ENCODE measurements at regions not wholly inside any gene's neighbourhood (a gene's known extent, or its start where the extent isn't known, plus 50 kb on each side); places are given as distances from the start of the nearest gene placed in this dataset.

GRCh38 chr14:82886670-82887069 lies 1353.0 kb upstream of the SEL1L start:
- no peak for TF ChIP-seq CTCF (conservative IDR thresholded peaks at IDR 0.05 in 1 of 2, IDR thresholded peaks at IDR 0.05 in 1 of 2; ENCODE audit: extremely low read depth in 1 of 2, insufficient read depth in 1 of 2, low read depth in 1 of 2, low read length in 2 of 2)
- no peak for TF ChIP-seq EZH2 (IDR thresholded peaks at IDR 0.05; ENCODE audit: borderline replicate concordance, low read length)

All from mammary epithelial cell (primary cell).